H1 (cell line): ENCODE measurements at regions not wholly inside any gene's neighbourhood (a gene's known extent, or its start where the extent isn't known, plus 50 kb on each side); places are given as distances from the start of the nearest gene placed in this dataset.
A peak's percentile ranks its signal among the peaks of the same experiment; 100 is the strongest.

Experiments used
- CTCF ChIA-PET: fragments of 300-600 bp; sonication (Branson Sonifier 250); formaldehyde crosslinking; loops from one replicate; lab custom pipeline; 2021; ENCODE audit not compliant: partially characterized antibody; lab: Charles Lee
- POLR2A ChIA-PET: fragments of 300-600 bp; sonication (Branson Sonifier 250); formaldehyde crosslinking; loops from one replicate; lab custom pipeline; 2021; ENCODE audit warnings: inconsistent platforms; ENCODE audit not compliant: partially characterized antibody; lab: Charles Lee
- DNase-seq, 2 experiments: peaks; one replicate each; pipeline versions ENCODE4 v3.0.0 to v3.0.0-alpha.2; 2010 to 2022; ENCODE audit warnings: low spot score in 2 of 2, low read depth in 1 of 2, mixed read lengths in 1 of 2
- FAIRE-seq: peaks from 2 replicates; lab custom pipeline; 2011; peaks lifted over from hg19 to GRCh38; lab: Jason Lieb, UNC
- H2AFZ ChIP-seq: 2 replicates; pipeline ENCODE4 v1.8.1; 2012; ENCODE audit warnings: low read length, inconsistent platforms
- H2AK5ac ChIP-seq: 2 replicates; pipeline ENCODE4 v1.6.1; 2013; ENCODE audit warnings: low read depth, low read length
- H2BK120ac ChIP-seq: replicated peaks from 2 replicates; pipeline ENCODE3; 2013; ENCODE audit warnings: low read depth, low read length, inconsistent platforms
- H2BK12ac ChIP-seq: 2 replicates; pipeline ENCODE4 v1.6.1; 2013; ENCODE audit warnings: low read depth, low read length
- H2BK15ac ChIP-seq: 2 replicates; pipeline ENCODE4 v1.6.1; 2013; ENCODE audit warnings: low read length
- H2BK20ac ChIP-seq: 2 replicates; pipeline ENCODE4 v1.6.1; 2013; ENCODE audit warnings: low read length
- H2BK5ac ChIP-seq: 2 replicates; pipeline ENCODE4 v1.6.1; 2013; ENCODE audit warnings: low read depth, low read length
- H3K14ac ChIP-seq: 2 replicates; pipeline ENCODE4 v1.6.1; 2013; ENCODE audit warnings: inconsistent platforms; ENCODE audit not compliant: insufficient read length
- H3K18ac ChIP-seq: 2 replicates; pipeline ENCODE4 v1.6.1; 2013; ENCODE audit warnings: low read length; ENCODE audit errors: extremely low read depth
- H3K23ac ChIP-seq: 2 replicates; pipeline ENCODE4 v1.6.1; 2013; ENCODE audit warnings: inconsistent platforms; ENCODE audit not compliant: insufficient read length
- H3K23me2 ChIP-seq: 2 replicates; pipeline ENCODE4 v1.6.1; 2013; ENCODE audit warnings: low read depth, low read length
- H3K27ac ChIP-seq: 2 replicates; pipeline ENCODE4 v1.6.1; 2011; ENCODE audit warnings: low read depth, low read length, inconsistent platforms
- H3K27me3 ChIP-seq, 4 experiments: replicated peaks in 1 of 4; 1 replicate in 1 of 4; 2 replicates in 3 of 4; pipeline versions ENCODE4 v1.6.1 to v1.8.1; 2011 to 2013; ENCODE audit warnings: low read length in 3 of 4, mild to moderate bottlenecking in 3 of 4, inconsistent platforms in 2 of 4, mixed read lengths in 2 of 4, moderate library complexity in 1 of 4; ENCODE audit not compliant: control insufficient read depth in 3 of 4, insufficient read depth in 3 of 4; ENCODE audit errors: extremely low read depth in 1 of 4
- H3K36me3 ChIP-seq, 4 experiments: 2 replicates each; pipeline versions ENCODE4 v1.6.1 to v1.8.1; 2011 to 2013; ENCODE audit warnings: mild to moderate bottlenecking in 4 of 4, low read length in 3 of 4, moderate library complexity in 2 of 4, control low read depth in 1 of 4, inconsistent platforms in 1 of 4; ENCODE audit not compliant: insufficient read depth in 4 of 4, control insufficient read depth in 2 of 4
- H3K4ac ChIP-seq: replicated peaks from 2 replicates; pipeline ENCODE3; 2013; ENCODE audit warnings: low read length, low read depth, mixed read lengths, inconsistent platforms; ENCODE audit not compliant: insufficient read length
- H3K4me1 ChIP-seq, 4 experiments: replicated peaks in 1 of 4; 1 replicate in 1 of 4; 2 replicates in 3 of 4; pipeline versions ENCODE4 v1.6.1 to v1.8.1; 2011 to 2013; ENCODE audit warnings: low read length in 3 of 4, inconsistent platforms in 2 of 4, mixed read lengths in 1 of 4; ENCODE audit not compliant: insufficient read depth in 4 of 4, control insufficient read depth in 3 of 4
- H3K4me2 ChIP-seq, 2 experiments: 2 replicates each; pipeline versions ENCODE4 v1.6.1 to v1.8.1; 2011 to 2013; ENCODE audit warnings: low read depth in 2 of 2, low read length in 2 of 2, control low read depth in 1 of 2, inconsistent platforms in 1 of 2, mild to moderate bottlenecking in 1 of 2; ENCODE audit not compliant: insufficient read depth in 1 of 2
- H3K4me3 ChIP-seq, 4 experiments: fragments of 200-600, 300-600 bp in 1 of 4; sonication (generic), shearing (Covaris generic), sonication (Bioruptor Twin) in 1 of 4; 2 replicates each; pipeline versions ENCODE4 v1.5.1 to v1.8.1; 2011 to 2016; ENCODE audit warnings: low read length in 4 of 4, low read depth in 3 of 4, control low read depth in 2 of 4, inconsistent platforms in 2 of 4, mild to moderate bottlenecking in 2 of 4, mixed read lengths in 1 of 4, moderate library complexity in 1 of 4; ENCODE audit not compliant: insufficient read depth in 2 of 4; ENCODE audit errors: extremely low read depth in 1 of 4
- H3K56ac ChIP-seq: replicated peaks from 2 replicates; pipeline ENCODE3; 2013; ENCODE audit warnings: low read depth, mild to moderate bottlenecking, mixed read lengths, low read length, inconsistent platforms; ENCODE audit not compliant: insufficient read length
- H3K79me1 ChIP-seq: 2 replicates; pipeline ENCODE4 v1.6.1; 2013; ENCODE audit warnings: low read depth, low read length, control low read depth
- H3K79me2 ChIP-seq, 2 experiments: 2 replicates each; pipeline versions ENCODE4 v1.6.1 to v1.8.1; 2012 to 2013; ENCODE audit warnings: low read length in 2 of 2, mild to moderate bottlenecking in 2 of 2, inconsistent platforms in 1 of 2; ENCODE audit not compliant: insufficient read depth in 2 of 2, control insufficient read depth in 1 of 2
- H3K9ac ChIP-seq, 4 experiments: replicated peaks in 1 of 4; 1 replicate in 1 of 4; 2 replicates in 3 of 4; pipeline versions ENCODE4 v1.6.1 to v1.8.1; 2011 to 2013; ENCODE audit warnings: low read depth in 3 of 4, low read length in 3 of 4, control low read depth in 2 of 4, mild to moderate bottlenecking in 2 of 4, moderate library complexity in 2 of 4, inconsistent platforms in 1 of 4; ENCODE audit errors: extremely low read depth in 1 of 4
- H3K9me3 ChIP-seq, 2 experiments: 2 replicates each; pipeline versions ENCODE4 v1.6.1 to v1.8.1; 2012 to 2013; ENCODE audit warnings: mild to moderate bottlenecking in 2 of 2, moderate library complexity in 2 of 2, control low read depth in 1 of 2, inconsistent platforms in 1 of 2, low read depth in 1 of 2, low read length in 1 of 2, mixed read lengths in 1 of 2; ENCODE audit not compliant: insufficient read depth in 2 of 2
- H4K20me1 ChIP-seq, 2 experiments: replicated peaks in 1 of 2; 2 replicates each; pipeline versions ENCODE3 to v1.8.1; 2011 to 2013; ENCODE audit warnings: inconsistent platforms in 2 of 2, low read length in 2 of 2, mild to moderate bottlenecking in 1 of 2; ENCODE audit not compliant: insufficient read depth in 2 of 2, control insufficient read depth in 1 of 2
- H4K5ac ChIP-seq: 2 replicates; pipeline ENCODE4 v1.6.1; 2013; ENCODE audit warnings: low read length, low read depth, mixed read lengths, inconsistent platforms; ENCODE audit not compliant: insufficient read length
- H4K8ac ChIP-seq: 2 replicates; pipeline ENCODE4 v1.8.0; 2013; ENCODE audit warnings: mild to moderate bottlenecking, moderate library complexity, low read length, inconsistent platforms; ENCODE audit not compliant: insufficient read depth; ENCODE audit errors: extremely low read depth
- H4K91ac ChIP-seq: replicated peaks from 2 replicates; pipeline ENCODE3; 2013; ENCODE audit warnings: low read length, mixed read lengths, inconsistent platforms; ENCODE audit not compliant: insufficient read length
- ATF3 ChIP-seq: IDR thresholded peaks from 2 replicates; pipeline ENCODE4 v1.6.1; 2011; ENCODE audit warnings: low read depth, mild to moderate bottlenecking, low read length; ENCODE audit not compliant: insufficient read depth
- BCL11A ChIP-seq, 2 experiments: IDR thresholded peaks; one replicate each; pipeline ENCODE4 v1.6.1; 2011; ENCODE audit warnings: low read depth in 2 of 2, low read length in 2 of 2, mild to moderate bottlenecking in 2 of 2
- E2F6 ChIP-seq: IDR thresholded peaks from 2 replicates; pipeline ENCODE4 v1.6.1; 2012; ENCODE audit warnings: inconsistent platforms
- GABPA ChIP-seq: IDR thresholded peaks from 2 replicates; pipeline ENCODE4 v1.6.1; 2011; ENCODE audit warnings: mild to moderate bottlenecking, low read length, moderate library complexity, borderline replicate concordance; ENCODE audit not compliant: insufficient read depth
- JUN ChIP-seq: IDR thresholded peaks from 2 replicates; pipeline ENCODE4 v1.6.1; 2011; ENCODE audit warnings: low read depth, mild to moderate bottlenecking, improper control_type of control experiment, low read length
- KDM1A ChIP-seq: fragments of 200-600, 300-600 bp; sonication (generic); IDR thresholded peaks from 2 replicates; pipeline ENCODE4 v1.7.1; 2016; ENCODE audit warnings: mild to moderate bottlenecking, low read length, borderline replicate concordance
- RAD21 ChIP-seq, 2 experiments: IDR thresholded peaks in 1 of 2; conservative IDR thresholded peaks in 1 of 2; 2 replicates each; pipeline ENCODE4 v1.6.1; 2011; ENCODE audit warnings: low read depth in 2 of 2, low read length in 2 of 2, improper control_type of control experiment in 1 of 2, inconsistent platforms in 1 of 2, mild to moderate bottlenecking in 1 of 2, moderate library complexity in 1 of 2
- TAF1 ChIP-seq: IDR thresholded peaks from 2 replicates; pipeline ENCODE4 v1.6.1; 2011; ENCODE audit warnings: mild to moderate bottlenecking, low read depth, low read length
- TAF7 ChIP-seq: optimal IDR thresholded peaks from 2 replicates; pipeline ENCODE3; 2011; ENCODE audit warnings: low read depth, mild to moderate bottlenecking, inconsistent platforms, low read length, moderate library complexity, borderline replicate concordance
- WGBS, 2 experiments: shearing (Covaris generic) in 1 of 2; methylation state at CpG; one replicate each; pipeline versions ENCODE4 v1.1.6 to v1.1.7; 2013 to 2015; ENCODE audit warnings: low lambda C conversion rate in 2 of 2, mixed read lengths in 2 of 2, inconsistent platforms in 1 of 2, low coverage in 1 of 2, missing lambda C conversion rate in 1 of 2; ENCODE audit not compliant: insufficient replicate concordance in 2 of 2, insufficient coverage in 1 of 2, insufficient read length in 1 of 2; ENCODE audit errors: extremely low coverage in 1 of 2, missing lambda C conversion rate in 1 of 2; 5-methylcytosine and 5-hydroxymethylcytosine counted together

GRCh38 chr11:116512841-116513240, 259.9 kb downstream of the BUD13 start:
- TF ChIP-seq RAD21 (IDR thresholded peaks at IDR 0.05 in 1 of 2, conservative IDR thresholded peaks at IDR 0.05 in 1 of 2; ENCODE audit: low read depth in 2 of 2, low read length in 2 of 2) (no peak), JUN (no peak), BCL11A (IDR thresholded peaks at IDR 0.05; ENCODE audit: low read depth in 2 of 2, low read length in 2 of 2) (no peak), ATF3 (no peak), E2F6 (no peak), TAF7 (no peak), KDM1A (no peak), TAF1 (no peak), GABPA (no peak)
- no peak overlapping the region for H2AK5ac ChIP-seq
- peaks cover 0 to 8% (median 2%) of the 10 kb centered on the region in 4 experiments; a peak in 3 of 7 replicates for H3K4me1 ChIP-seq
- H3K23ac ChIP-seq: no peak overlapping the region
- H3K27ac ChIP-seq: no peak overlapping the region
- H2BK20ac ChIP-seq: 0 out of 2 replicates have a peak overlapping the region, but pooled peaks have one; percentile 53
- no peak overlapping the region for H3K56ac ChIP-seq
- no peak overlapping the region for H3K14ac ChIP-seq
- H3K4me3 ChIP-seq: no peak overlapping the region
- H3K36me3 ChIP-seq: no peaks in the 10 kb centered on the region
- H4K5ac ChIP-seq: no peak overlapping the region
- FAIRE-seq (no peak), DNase-seq (peak in 1 of 2 experiments; percentile 17)
- no peaks in the 10 kb centered on the region for H3K79me1 ChIP-seq
- no peaks in the 10 kb centered on the region for H3K9me3 ChIP-seq
- no peak overlapping the region; the same call in 1 of the 2 replicates for H4K8ac ChIP-seq
- no peak overlapping the region for H4K91ac ChIP-seq
- no peak overlapping the region for H2AFZ ChIP-seq
- no peak overlapping the region for H3K4me2 ChIP-seq
- no peak overlapping the region for H3K9ac ChIP-seq
- CTCF ChIA-PET: interaction anchor here (1.0 to 7.3 kb wide), 21 partner anchors 10 to 182 kb away, joined by 3 to 96 read pairs (median 6); no protein-coding TSS in a partner anchor
- no peak overlapping the region for H2BK120ac ChIP-seq
- H2BK15ac ChIP-seq: no peak overlapping the region; the same call in 1 of the 2 replicates
- peaks cover 0 to 4% (median 0%) of the 10 kb centered on the region in 4 experiments; a peak in 2 of 7 replicates for H3K27me3 ChIP-seq
- POLR2A ChIA-PET: no interaction called here
- no peaks in the 10 kb centered on the region for H4K20me1 ChIP-seq
- H2BK5ac ChIP-seq: no peak overlapping the region
- H3K4ac ChIP-seq: no peak overlapping the region
- H3K23me2 ChIP-seq: no peaks in the 10 kb centered on the region
- H2BK12ac ChIP-seq: no peak overlapping the region
- no peak overlapping the region for H3K18ac ChIP-seq
- 100% methylated on average over 2 of the region's 2 CpGs; no CpG with 5 or more reads in 1 of the 2 experiments for WGBS, 2 experiments
- no peaks in the 10 kb centered on the region for H3K79me2 ChIP-seq
